ENCODE measurements at regions not wholly inside any gene's neighbourhood (a gene's known extent, or its start where the extent isn't known, plus 50 kb on each side); places are given as distances from the start of the nearest gene placed in this dataset.

DNA sequence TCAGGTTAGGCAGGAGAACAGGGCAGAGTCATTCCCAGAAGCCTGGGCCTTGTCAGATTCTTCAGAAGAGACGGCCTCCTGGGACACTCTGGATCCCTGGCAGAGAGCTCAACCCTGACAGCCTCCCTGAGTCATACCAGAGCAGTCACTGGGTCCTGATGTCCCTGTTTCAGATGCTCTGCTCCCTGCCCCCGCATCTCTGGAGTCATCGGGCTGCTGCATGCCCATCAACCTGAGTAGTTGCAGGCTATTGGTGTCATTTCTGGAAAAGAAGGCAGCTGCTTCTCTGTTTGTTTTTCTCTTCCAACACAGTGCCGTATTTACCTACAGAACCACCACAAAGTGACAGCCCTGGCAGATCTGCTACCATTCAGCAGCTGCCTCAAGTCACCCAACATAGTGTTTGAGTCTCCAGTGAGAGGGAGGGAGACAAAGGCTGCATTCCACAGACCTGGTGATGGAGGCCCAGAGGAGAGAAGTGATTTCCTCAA, 145.1 kb downstream of the B3GNT2 start:
- TF ChIP-seq, protein P1, sequence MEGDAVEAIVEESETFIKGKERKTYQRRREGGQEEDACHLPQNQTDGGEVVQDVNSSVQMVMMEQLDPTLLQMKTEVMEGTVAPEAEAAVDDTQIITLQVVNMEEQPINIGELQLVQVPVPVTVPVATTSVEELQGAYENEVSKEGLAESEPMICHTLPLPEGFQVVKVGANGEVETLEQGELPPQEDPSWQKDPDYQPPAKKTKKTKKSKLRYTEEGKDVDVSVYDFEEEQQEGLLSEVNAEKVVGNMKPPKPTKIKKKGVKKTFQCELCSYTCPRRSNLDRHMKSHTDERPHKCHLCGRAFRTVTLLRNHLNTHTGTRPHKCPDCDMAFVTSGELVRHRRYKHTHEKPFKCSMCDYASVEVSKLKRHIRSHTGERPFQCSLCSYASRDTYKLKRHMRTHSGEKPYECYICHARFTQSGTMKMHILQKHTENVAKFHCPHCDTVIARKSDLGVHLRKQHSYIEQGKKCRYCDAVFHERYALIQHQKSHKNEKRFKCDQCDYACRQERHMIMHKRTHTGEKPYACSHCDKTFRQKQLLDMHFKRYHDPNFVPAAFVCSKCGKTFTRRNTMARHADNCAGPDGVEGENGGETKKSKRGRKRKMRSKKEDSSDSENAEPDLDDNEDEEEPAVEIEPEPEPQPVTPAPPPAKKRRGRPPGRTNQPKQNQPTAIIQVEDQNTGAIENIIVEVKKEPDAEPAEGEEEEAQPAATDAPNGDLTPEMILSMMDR (IDR thresholded peaks at IDR 0.05) = no peak
- TF ChIP-seq POLR2A (IDR thresholded peaks at IDR 0.05) = no peak

Measured in Peyer's patch (tissue), 4 donors.